Suppressor macrophage treated with lipopolysaccharide for 1 hour (primary cell): ENCODE measurements at regions not wholly inside any gene's neighbourhood (a gene's known extent, or its start where the extent isn't known, plus 50 kb on each side); places are given as distances from the start of the nearest gene placed in this dataset.
"Not testable (repeated sequence)": the region's sequence is repeated elsewhere in the genome, so short reads cannot be mapped to it uniquely, and the experiment has no call there.

Experiments used
- DNase-seq, 3 donors: peaks; one replicate each; pipeline ENCODE4 v3.0.0-alpha.2; 2020 to 2022

GRCh38 chr7:410395-410910, 109.2 kb downstream of the PDGFA start:
- DNase-seq, result no peak

- not testable (repeated sequence) for DNase-seq
Measured at GRCh38 chr7:411116-411515, 108.5 kb downstream of the PDGFA start.

GRCh38 chr7:411677-412312, 107.9 kb downstream of the PDGFA start:
- DNase-seq, result no peak

- no peak for DNase-seq
Measured at GRCh38 chr7:412313-412710, 107.3 kb downstream of the PDGFA start.

GRCh38 chr7:414681-415560, 104.7 kb downstream of the PDGFA start:
- no peak for DNase-seq

- DNase-seq, result no peak
Measured at GRCh38 chr7:415646-416525, 103.8 kb downstream of the PDGFA start.

- DNase-seq, result no peak
Measured at GRCh38 chr7:416761-417624, 102.7 kb downstream of the PDGFA start.

- no peak for DNase-seq
Measured at GRCh38 chr7:417625-417889, 102.1 kb downstream of the PDGFA start.

GRCh38 chr7:417973-418601, 101.6 kb downstream of the PDGFA start:
- no peak for DNase-seq

GRCh38 chr7:418636-419280, 100.9 kb downstream of the PDGFA start:
- DNase-seq, result no peak

GRCh38 chr7:420142-421093, 99.2 kb downstream of the PDGFA start:
- no peak for DNase-seq

GRCh38 chr7:421136-421991, 98.3 kb downstream of the PDGFA start:
- DNase-seq, result no peak

- no peak for DNase-seq
Measured at GRCh38 chr7:422191-422885, 97.3 kb downstream of the PDGFA start.

- DNase-seq, result no peak
Measured at GRCh38 chr7:422886-423225, 96.8 kb downstream of the PDGFA start.

GRCh38 chr7:423312-424260, 96.1 kb downstream of the PDGFA start:
- no peak for DNase-seq

- DNase-seq, result no peak
Measured at GRCh38 chr7:424301-424935, 95.2 kb downstream of the PDGFA start.
